GM18867 (cell line): ENCODE measurements at regions not wholly inside any gene's neighbourhood (a gene's known extent, or its start where the extent isn't known, plus 50 kb on each side); places are given as distances from the start of the nearest gene placed in this dataset.

ENCODE experiments used
- ATAC-seq: cut with Tn5 transposase; IDR thresholded peaks from one replicate; pipeline ENCODE4 v1.9.1; 2021; ENCODE audit warnings: mild to moderate bottlenecking, moderate library complexity; ENCODE audit not compliant: unreplicated experiment

GRCh38 chr2:200131307-200131706 lies 175.2 kb upstream of the SPATS2L start:
- ATAC-seq, result no peak

GRCh38 chr2:200135082-200135481 lies 171.4 kb upstream of the SPATS2L start:
- no peak for ATAC-seq

GRCh38 chr2:200136655-200137054 lies 169.8 kb upstream of the SPATS2L start:
- no peak for ATAC-seq

- ATAC-seq, result no peak
These were observed 169.2 kb upstream of the SPATS2L start for GRCh38 chr2:200137271-200137670.

GRCh38 chr2:200137691-200138090 lies 168.8 kb upstream of the SPATS2L start:
- ATAC-seq, result no peak

- ATAC-seq, result no peak
These were observed 167.9 kb upstream of the SPATS2L start for GRCh38 chr2:200138391-200139124.

GRCh38 chr2:200144571-200144970 lies 161.9 kb upstream of the SPATS2L start:
- no peak for ATAC-seq

GRCh38 chr2:200146501-200146900 lies 160.0 kb upstream of the SPATS2L start:
- no peak for ATAC-seq

- ATAC-seq, result no peak
These were observed 159.1 kb upstream of the SPATS2L start for GRCh38 chr2:200147371-200147770.

- ATAC-seq, result no peak
These were observed 158.1 kb upstream of the SPATS2L start for GRCh38 chr2:200148366-200148765.

- ATAC-seq, result no peak
These were observed 155.9 kb upstream of the SPATS2L start for GRCh38 chr2:200150411-200151086.

- no peak for ATAC-seq
These were observed 150.8 kb upstream of the SPATS2L start for GRCh38 chr2:200155652-200156051.

GRCh38 chr2:200156166-200156835 lies 150.2 kb upstream of the SPATS2L start:
- ATAC-seq, result no peak

GRCh38 chr2:200158647-200159356 lies 147.7 kb upstream of the SPATS2L start:
- ATAC-seq, result no peak

GRCh38 chr2:200159357-200159707 lies 147.2 kb upstream of the SPATS2L start:
- ATAC-seq, result no peak

GRCh38 chr2:200159829-200160781 lies 146.4 kb upstream of the SPATS2L start:
- no peak for ATAC-seq

- ATAC-seq, result no peak
These were observed 145.0 kb upstream of the SPATS2L start for GRCh38 chr2:200161458-200161857.

- ATAC-seq, result no peak
These were observed 140.8 kb upstream of the SPATS2L start for GRCh38 chr2:200165687-200166086.

GRCh38 chr2:200168641-200169555 lies 137.6 kb upstream of the SPATS2L start:
- no peak for ATAC-seq
